ENCODE measurements at regions not wholly inside any gene's neighbourhood (a gene's known extent, or its start where the extent isn't known, plus 50 kb on each side); places are given as distances from the start of the nearest gene placed in this dataset.

DNA sequence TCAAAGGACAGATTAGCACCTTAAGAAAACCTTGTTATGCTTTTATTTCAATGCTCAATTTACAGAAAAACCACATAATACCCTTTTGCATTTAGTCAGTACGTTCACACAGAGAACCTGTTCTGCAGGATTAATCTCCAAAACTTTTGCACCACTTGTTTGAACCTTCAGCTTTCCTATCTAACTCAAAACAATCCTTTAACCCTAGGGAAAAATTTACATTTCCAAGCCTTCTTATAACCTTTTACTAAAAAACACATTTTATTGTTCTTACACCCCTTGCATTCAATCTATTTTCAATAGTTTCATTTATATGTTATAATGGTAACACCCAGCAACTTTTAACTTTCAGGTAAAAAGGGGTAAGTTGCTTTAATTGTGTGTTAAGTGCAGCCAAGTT, 952.5 kb upstream of the CNTN5 start:
- TF ChIP-seq POLR2AphosphoS5 (IDR thresholded peaks at IDR 0.05; ENCODE audit: low read depth, low read length) (no peak), POLR2A (IDR thresholded peaks at IDR 0.05; ENCODE audit: low read depth, low read length) (no peak), PAX5 (IDR thresholded peaks at IDR 0.05; ENCODE audit: insufficient read depth, low read length, severe bottlenecking) (no peak), TAF1 (IDR thresholded peaks at IDR 0.05; ENCODE audit: low read depth, low read length) (no peak)

Measured in GM12891 (cell line).